GM18861 (cell line): ENCODE measurements at regions not wholly inside any gene's neighbourhood (a gene's known extent, or its start where the extent isn't known, plus 50 kb on each side); places are given as distances from the start of the nearest gene placed in this dataset.

Source experiments
- ATAC-seq: cut with Tn5 transposase; IDR thresholded peaks from one replicate; pipeline ENCODE4 v1.9.1; 2021; ENCODE audit not compliant: unreplicated experiment

GRCh38 chr5:93800988-93801811, 59.8 kb upstream of the POU5F2 start:
- peak; percentile 43 for ATAC-seq

GRCh38 chr5:93794954-93795353, 53.6 kb upstream of the POU5F2 start:
- ATAC-seq: no peak

GRCh38 chr5:93793159-93793781, 51.9 kb upstream of the POU5F2 start:
- no peak for ATAC-seq

- ATAC-seq: no peak
Observed at GRCh38 chr5:93791518-93791972, 50.1 kb upstream of the POU5F2 start.
